Prostate gland (tissue), 2 donors: ENCODE measurements at regions not wholly inside any gene's neighbourhood (a gene's known extent, or its start where the extent isn't known, plus 50 kb on each side); places are given as distances from the start of the nearest gene placed in this dataset.

Source experiments
- DNase-seq: peaks from one replicate; pipeline ENCODE4 v3.0.0-alpha.2; 2019; ENCODE audit warnings: low spot score
- H3K27ac ChIP-seq, 2 donors: fragments of 200-600 bp; sonication (generic); 2 replicates each; pipeline ENCODE4 v1.5.1; 2017 to 2019
- H3K27me3 ChIP-seq: fragments of 200-600 bp; sonication (generic); replicated peaks from 2 replicates; pipeline ENCODE4 v1.5.1; 2019; ENCODE audit not compliant: insufficient read depth
- H3K36me3 ChIP-seq, 2 donors: fragments of 200-600 bp; sonication (generic); 1 replicate in 1 of 2; 2 replicates in 1 of 2; pipeline versions ENCODE4 v1.5.1 to v1.8.1; 2017 to 2019
- H3K4me1 ChIP-seq: fragments of 200-600 bp; sonication (generic); replicated peaks from 2 replicates; pipeline ENCODE4 v1.5.1; 2019
- H3K4me3 ChIP-seq, 2 donors: fragments of 200-600 bp; sonication (generic); 2 replicates each; pipeline ENCODE4 v1.5.1; 2017 to 2019
- H3K9me3 ChIP-seq: fragments of 200-600 bp; sonication (generic); 2 replicates; pipeline ENCODE4 v1.5.1; 2017
- POLR2A ChIP-seq: fragments of 450-650 bp; IDR thresholded peaks from one replicate; pipeline ENCODE4 v1.6.1; 2016; ENCODE audit warnings: antibody characterized with exemption, mild to moderate bottlenecking
- POLR2AphosphoS5 ChIP-seq: sonication (generic); formaldehyde crosslinking; IDR thresholded peaks from one replicate; pipeline ENCODE4 v1.6.1; 2017; ENCODE audit warnings: antibody characterized with exemption
- WGBS: methylation state at CpG from one replicate; pipeline ENCODE4 v1.1.5; 2018; 5-methylcytosine and 5-hydroxymethylcytosine counted together
- intact Hi-C: fragments of 100-400 bp; cut with DNase I; formaldehyde crosslinking; loops from one replicate; pipeline ENCODE4 v1.14.2; 2022
- TF ChIP-seq, protein P1 (sequence below), 4 experiments: fragments of 200-600 bp in 2 of 4; fragments of 450-650 bp in 2 of 4; sonication (generic) in 2 of 4; IDR thresholded peaks; 1 replicate in 3 of 4; 2 replicates in 1 of 4; pipeline ENCODE4 v1.5.1; 2016 to 2019; ENCODE audit warnings: antibody characterized with exemption in 4 of 4, mild to moderate bottlenecking in 2 of 4, moderate library complexity in 2 of 4

DNA sequence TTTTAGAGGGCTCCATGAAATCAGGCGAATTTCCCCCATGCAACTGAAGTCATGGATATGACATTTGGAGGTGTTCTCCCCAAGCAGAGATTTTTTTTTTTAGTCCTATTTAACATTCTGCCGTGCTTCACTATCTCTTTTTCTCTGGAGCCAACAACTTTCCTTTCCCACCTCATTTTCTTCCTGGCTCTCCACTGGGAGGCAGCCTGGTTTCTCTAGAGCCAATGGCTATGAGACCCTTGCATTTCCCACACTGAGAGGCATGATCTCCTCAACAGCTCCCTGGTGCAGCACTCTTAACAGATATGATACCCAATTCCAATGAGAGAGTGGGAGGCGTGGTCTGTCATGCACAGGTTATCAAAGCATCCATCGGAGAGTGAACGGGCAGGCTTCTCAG, 310.8 kb downstream of the DRD1 start:
- WGBS: 76% methylated on average over 5 of the region's 5 CpGs
- Histone ChIP-seq H3K4me1 (no peaks in the 10 kb centered on the region), H3K9me3 (no peaks in the 10 kb centered on the region), H3K27me3 (no peaks in the 10 kb centered on the region), H3K36me3 (no peaks in the 10 kb centered on the region), H3K4me3 (no peak overlapping the region), H3K27ac (no peak overlapping the region)
- TF ChIP-seq POLR2AphosphoS5 (no peak), POLR2A (no peak)
- TF ChIP-seq, protein P1, sequence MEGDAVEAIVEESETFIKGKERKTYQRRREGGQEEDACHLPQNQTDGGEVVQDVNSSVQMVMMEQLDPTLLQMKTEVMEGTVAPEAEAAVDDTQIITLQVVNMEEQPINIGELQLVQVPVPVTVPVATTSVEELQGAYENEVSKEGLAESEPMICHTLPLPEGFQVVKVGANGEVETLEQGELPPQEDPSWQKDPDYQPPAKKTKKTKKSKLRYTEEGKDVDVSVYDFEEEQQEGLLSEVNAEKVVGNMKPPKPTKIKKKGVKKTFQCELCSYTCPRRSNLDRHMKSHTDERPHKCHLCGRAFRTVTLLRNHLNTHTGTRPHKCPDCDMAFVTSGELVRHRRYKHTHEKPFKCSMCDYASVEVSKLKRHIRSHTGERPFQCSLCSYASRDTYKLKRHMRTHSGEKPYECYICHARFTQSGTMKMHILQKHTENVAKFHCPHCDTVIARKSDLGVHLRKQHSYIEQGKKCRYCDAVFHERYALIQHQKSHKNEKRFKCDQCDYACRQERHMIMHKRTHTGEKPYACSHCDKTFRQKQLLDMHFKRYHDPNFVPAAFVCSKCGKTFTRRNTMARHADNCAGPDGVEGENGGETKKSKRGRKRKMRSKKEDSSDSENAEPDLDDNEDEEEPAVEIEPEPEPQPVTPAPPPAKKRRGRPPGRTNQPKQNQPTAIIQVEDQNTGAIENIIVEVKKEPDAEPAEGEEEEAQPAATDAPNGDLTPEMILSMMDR (IDR thresholded peaks at IDR 0.05): no peak
- no peak for DNase-seq
- intact Hi-C loops: no loop called here

DNA sequence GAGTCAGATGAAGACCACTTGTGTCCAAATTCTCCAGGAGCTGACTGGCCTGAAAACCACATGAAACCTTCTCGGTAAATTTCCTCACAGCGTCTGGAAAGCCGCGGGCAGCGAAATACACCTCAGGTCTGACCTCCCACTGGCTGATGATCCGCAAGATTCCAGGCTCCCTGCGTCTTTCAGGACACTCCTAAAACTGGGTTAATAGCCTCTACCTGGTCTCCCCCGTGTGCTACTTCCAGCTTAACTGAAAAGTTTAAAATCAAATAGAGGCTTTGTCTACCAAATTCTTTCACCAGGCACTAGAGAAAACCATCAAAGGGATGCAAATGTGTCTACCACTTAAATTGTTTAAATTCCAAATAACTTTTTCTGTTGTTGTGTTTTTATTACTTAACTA, 312.6 kb downstream of the DRD1 start:
- Histone ChIP-seq H3K4me1 (no peaks in the 10 kb centered on the region), H3K27ac (no peak overlapping the region), H3K27me3 (no peaks in the 10 kb centered on the region), H3K4me3 (no peak overlapping the region), H3K9me3 (no peaks in the 10 kb centered on the region), H3K36me3 (no peaks in the 10 kb centered on the region)
- DNase-seq: no peak
- intact Hi-C loops: no loop called here
- TF ChIP-seq POLR2AphosphoS5 (no peak), POLR2A (no peak)
- TF ChIP-seq, protein P1 (IDR thresholded peaks at IDR 0.05): no peak
- 36% methylated on average over 8 of the region's 8 CpGs for WGBS

DNA sequence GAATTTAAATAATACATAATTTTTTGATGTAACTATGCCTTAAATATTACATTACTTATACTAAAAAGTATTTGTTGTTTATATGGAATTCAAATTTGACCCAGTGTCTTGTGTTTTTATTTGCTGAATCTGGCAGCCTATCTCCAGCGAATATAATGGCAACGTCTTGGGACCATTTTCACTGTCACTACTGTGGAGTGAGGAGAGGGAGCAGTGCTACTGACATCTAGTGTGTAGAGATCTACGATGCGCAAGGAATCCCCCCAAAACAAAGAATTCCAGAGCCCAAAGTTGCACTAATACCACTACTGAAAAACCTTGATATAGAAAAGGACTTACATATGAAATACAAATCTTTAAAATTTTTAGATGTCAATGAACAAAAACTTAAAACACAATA, 314.4 kb downstream of the DRD1 start:
- Histone ChIP-seq H3K27ac (no peak overlapping the region), H3K27me3 (no peaks in the 10 kb centered on the region), H3K36me3 (no peaks in the 10 kb centered on the region), H3K9me3 (no peaks in the 10 kb centered on the region), H3K4me1 (no peaks in the 10 kb centered on the region), H3K4me3 (no peak overlapping the region)
- no peak for DNase-seq
- TF ChIP-seq POLR2A (no peak), POLR2AphosphoS5 (no peak)
- TF ChIP-seq, protein P1 (IDR thresholded peaks at IDR 0.05): no peak
- WGBS: 84% methylated on average over 4 of the region's 4 CpGs
- intact Hi-C loops: no loop called here

DNA sequence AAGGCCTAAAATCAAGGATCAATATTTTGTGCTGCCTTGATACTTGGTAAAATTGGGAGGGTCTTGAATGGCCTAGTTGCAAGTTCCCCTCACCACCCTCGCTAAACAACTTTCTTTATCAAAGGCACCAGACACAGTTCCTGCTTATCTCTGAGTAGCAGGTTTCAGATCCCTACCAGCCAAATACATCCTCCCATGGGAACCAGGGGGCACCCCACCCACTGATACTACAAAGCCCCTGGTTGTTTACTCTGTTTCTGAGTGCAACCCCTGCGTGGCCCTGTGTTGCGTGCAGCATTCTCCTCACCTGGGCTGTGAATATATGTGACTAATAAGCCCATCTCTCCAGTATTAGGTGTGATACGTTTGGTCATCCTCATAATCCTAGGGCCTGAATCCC, 314.9 kb downstream of the DRD1 start:
- no peak for DNase-seq
- Histone ChIP-seq H3K36me3 (no peaks in the 10 kb centered on the region), H3K27me3 (no peaks in the 10 kb centered on the region), H3K9me3 (no peaks in the 10 kb centered on the region), H3K4me3 (no peak overlapping the region), H3K27ac (no peak overlapping the region), H3K4me1 (no peaks in the 10 kb centered on the region)
- TF ChIP-seq POLR2A: no peak
- no peak for TF ChIP-seq POLR2AphosphoS5
- TF ChIP-seq, protein P1 (IDR thresholded peaks at IDR 0.05): no peak
- intact Hi-C loops: no loop called here
- WGBS: 86% methylated on average over 4 of the region's 4 CpGs

DNA sequence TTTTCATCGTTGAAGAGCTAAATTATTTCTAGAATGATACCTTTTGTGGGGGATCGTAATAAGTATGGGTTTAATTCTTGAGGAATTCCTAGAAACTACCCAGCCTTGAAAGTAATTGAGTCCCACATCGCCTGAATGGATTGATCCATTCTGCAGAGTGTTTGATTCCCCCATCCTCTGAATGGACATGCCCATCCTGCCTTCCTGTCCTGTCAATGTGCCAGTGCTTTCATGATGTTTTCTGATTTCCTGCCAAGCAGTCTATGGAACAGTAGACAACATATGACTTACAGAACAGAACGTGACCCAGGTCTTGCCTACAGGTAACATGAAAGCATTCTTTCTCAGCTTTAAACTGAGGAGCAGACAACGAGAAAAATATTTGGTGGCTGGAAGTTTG, 319.2 kb downstream of the DRD1 start:
- Histone ChIP-seq H3K9me3 (no peaks in the 10 kb centered on the region), H3K4me3 (no peak overlapping the region), H3K27me3 (no peaks in the 10 kb centered on the region), H3K36me3 (no peaks in the 10 kb centered on the region), H3K4me1 (no peaks in the 10 kb centered on the region), H3K27ac (no peak overlapping the region)
- intact Hi-C loops: no loop called here
- TF ChIP-seq, protein P1 (IDR thresholded peaks at IDR 0.05): no peak
- TF ChIP-seq POLR2A: no peak
- no peak for TF ChIP-seq POLR2AphosphoS5
- WGBS: 69% methylated on average over 5 of the region's 5 CpGs
- DNase-seq: no peak
